BLaER1 (cell line): ENCODE measurements at regions not wholly inside any gene's neighbourhood (a gene's known extent, or its start where the extent isn't known, plus 50 kb on each side); places are given as distances from the start of the nearest gene placed in this dataset.

Experiments used
- H3K27ac ChIP-seq: shearing (Covaris generic); formaldehyde crosslinking; 2 replicates; pipeline ENCODE4 v1.8.1; 2022
- H3K27me3 ChIP-seq: shearing (Covaris generic); formaldehyde crosslinking; 2 replicates; pipeline ENCODE4 v1.8.1; 2022
- H3K36me3 ChIP-seq: shearing (Covaris generic); formaldehyde crosslinking; 2 replicates; pipeline ENCODE4 v1.8.1; 2022
- H3K4me1 ChIP-seq: shearing (Covaris generic); formaldehyde crosslinking; 2 replicates; pipeline ENCODE4 v1.8.1; 2022
- H3K4me2 ChIP-seq: shearing (Covaris generic); formaldehyde crosslinking; 2 replicates; pipeline ENCODE4 v1.8.1; 2022
- H3K4me3 ChIP-seq: shearing (Covaris generic); formaldehyde crosslinking; 2 replicates; pipeline ENCODE4 v1.8.1; 2022
- H3K9ac ChIP-seq: shearing (Covaris generic); formaldehyde crosslinking; 2 replicates; pipeline ENCODE4 v1.8.1; 2022
- H3K9me3 ChIP-seq: shearing (Covaris generic); formaldehyde crosslinking; 2 replicates; pipeline ENCODE4 v1.8.1; 2022
- H4K20me1 ChIP-seq: shearing (Covaris generic); formaldehyde crosslinking; 2 replicates; pipeline ENCODE4 v1.8.1; 2022
- Cebpa-rat ChIP-seq: shearing (Covaris generic); IDR thresholded peaks from 2 replicates; pipeline ENCODE4 v1.8.1; 2022

DNA sequence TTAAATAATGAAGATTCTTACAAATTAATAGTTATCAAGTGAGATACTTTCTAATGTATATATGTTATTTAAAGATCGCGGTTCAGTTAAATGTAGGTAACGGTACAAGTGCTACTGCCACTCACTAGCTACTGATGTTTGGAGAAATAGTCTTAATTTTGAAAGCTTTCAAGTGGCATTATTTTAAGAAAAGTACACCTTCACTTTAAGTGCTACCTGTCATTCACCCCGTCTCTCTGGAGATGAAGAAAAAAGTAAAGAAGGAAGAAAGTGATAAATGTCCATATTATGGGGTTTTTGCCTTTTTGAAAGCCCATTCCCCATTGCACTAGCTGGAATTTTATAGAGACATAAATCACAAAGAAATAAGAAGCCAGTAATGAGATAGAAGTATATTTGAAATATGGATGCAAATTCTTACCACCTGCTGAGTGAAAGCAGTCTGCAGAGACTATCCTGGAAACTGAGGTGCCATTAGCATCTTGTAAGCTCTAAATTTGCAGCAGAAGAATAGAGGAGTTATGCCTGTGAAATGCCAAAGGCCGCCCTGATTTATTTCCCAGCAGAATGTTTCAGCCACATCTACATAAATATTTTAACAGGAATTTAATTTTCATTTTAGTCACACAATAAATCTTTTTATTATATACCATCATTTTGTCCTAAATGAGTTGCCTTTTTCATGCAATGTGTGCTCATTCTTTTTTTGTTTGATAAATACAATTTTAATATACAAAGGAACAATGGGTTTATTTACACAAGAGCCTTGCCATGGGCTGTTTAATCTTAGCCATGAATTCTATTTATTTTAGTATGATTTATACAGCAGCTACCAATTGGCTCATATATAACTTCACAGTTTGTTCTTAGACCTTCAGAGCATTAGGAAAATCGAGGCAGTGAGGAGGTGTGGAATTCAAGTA is 489.9 kb upstream of the RAG2 start:
- Histone ChIP-seq H3K27ac (no peak overlapping the region), H3K4me1 (no peaks in the 10 kb centered on the region), H3K9me3 (no peaks in the 10 kb centered on the region), H3K9ac (no peak overlapping the region), H4K20me1 (no peaks in the 10 kb centered on the region), H3K27me3 (no peaks in the 10 kb centered on the region), H3K4me3 (no peak overlapping the region), H3K36me3 (no peaks in the 10 kb centered on the region), H3K4me2 (no peak overlapping the region)
- TF ChIP-seq Cebpa-rat = no peak

DNA sequence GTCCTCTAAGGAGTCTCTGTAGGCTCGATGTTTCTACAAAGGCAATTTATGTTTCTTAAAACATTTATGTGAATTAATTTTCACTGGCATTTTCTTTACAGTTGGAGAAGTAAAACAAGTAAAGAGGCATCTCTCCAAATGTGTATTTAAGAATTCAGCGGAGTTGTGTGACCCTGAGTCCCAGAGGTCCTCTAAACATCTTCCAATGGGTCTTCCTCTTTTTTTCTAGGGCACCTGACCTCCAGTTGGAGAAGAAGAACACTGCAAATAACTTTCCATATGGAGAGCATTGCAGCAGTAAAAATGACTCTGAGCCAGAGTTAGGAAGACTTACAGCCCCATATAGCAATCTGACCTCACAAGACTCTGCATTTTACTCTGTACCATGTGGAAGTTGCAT is 480.5 kb upstream of the RAG2 start:
- H3K9me3 ChIP-seq = no peaks in the 10 kb centered on the region
- no peaks in the 10 kb centered on the region for H3K4me1 ChIP-seq
- H3K27ac ChIP-seq = no peak overlapping the region
- H3K4me2 ChIP-seq = no peak overlapping the region
- no peak overlapping the region for H3K4me3 ChIP-seq
- no peaks in the 10 kb centered on the region for H3K27me3 ChIP-seq
- no peak for TF ChIP-seq Cebpa-rat
- no peaks in the 10 kb centered on the region for H4K20me1 ChIP-seq
- H3K36me3 ChIP-seq = no peaks in the 10 kb centered on the region
- H3K9ac ChIP-seq = no peak overlapping the region

DNA sequence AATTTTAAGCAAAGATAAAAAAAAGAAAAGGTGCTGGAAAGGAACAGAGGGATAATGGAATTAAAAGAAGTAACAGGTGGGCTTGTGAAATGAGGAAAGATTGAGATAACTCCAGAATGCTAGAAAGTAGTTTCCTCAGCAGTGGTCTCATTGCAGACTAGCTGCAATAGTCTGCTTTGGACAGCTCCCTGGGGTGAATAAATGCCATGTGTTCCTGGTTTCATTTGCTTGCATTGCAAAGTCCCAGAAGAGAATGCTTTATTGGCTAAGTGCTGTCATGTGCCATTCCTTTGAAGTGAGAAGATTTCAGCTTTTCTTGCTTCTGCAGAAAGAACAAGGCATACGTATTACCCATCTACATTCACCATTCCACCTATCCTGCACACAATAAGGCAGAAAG is 478.8 kb upstream of the RAG2 start:
- H3K36me3 ChIP-seq = no peaks in the 10 kb centered on the region
- TF ChIP-seq Cebpa-rat = no peak
- no peaks in the 10 kb centered on the region for H4K20me1 ChIP-seq
- no peaks in the 10 kb centered on the region for H3K4me1 ChIP-seq
- H3K9ac ChIP-seq = no peak overlapping the region
- H3K4me3 ChIP-seq = no peak overlapping the region
- no peak overlapping the region for H3K27ac ChIP-seq
- H3K4me2 ChIP-seq = no peak overlapping the region
- no peaks in the 10 kb centered on the region for H3K27me3 ChIP-seq
- H3K9me3 ChIP-seq = no peaks in the 10 kb centered on the region

DNA sequence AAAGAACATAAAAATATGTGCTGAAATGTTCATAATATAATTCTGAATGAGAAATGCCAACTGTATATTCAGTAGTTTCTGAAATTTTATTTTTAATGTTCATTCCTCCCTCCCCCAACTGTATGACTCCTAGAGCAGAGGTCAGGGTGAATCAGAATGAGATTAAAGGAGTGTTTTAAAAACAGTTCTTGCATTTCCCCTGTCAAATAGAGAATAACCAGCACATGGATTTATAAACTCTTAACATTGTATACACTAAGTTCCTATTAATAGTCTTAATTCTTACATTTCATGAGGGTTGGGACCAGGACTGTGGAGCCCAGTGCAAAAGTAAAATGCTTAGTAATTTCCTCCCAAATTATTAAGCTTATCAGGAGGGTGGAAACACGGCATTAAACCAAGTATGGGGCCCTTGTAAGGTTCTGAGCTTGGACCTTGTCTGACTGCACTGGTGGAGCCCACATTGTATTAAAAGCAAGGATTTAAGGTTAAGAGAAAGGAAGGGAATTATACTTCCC is 474.6 kb upstream of the RAG2 start:
- no peak for TF ChIP-seq Cebpa-rat
- no peaks in the 10 kb centered on the region for H3K36me3 ChIP-seq
- H3K9me3 ChIP-seq = no peaks in the 10 kb centered on the region
- H4K20me1 ChIP-seq = no peaks in the 10 kb centered on the region
- H3K9ac ChIP-seq = no peak overlapping the region
- no peaks in the 10 kb centered on the region for H3K27me3 ChIP-seq
- no peak overlapping the region for H3K4me2 ChIP-seq
- no peak overlapping the region for H3K27ac ChIP-seq
- H3K4me3 ChIP-seq = no peak overlapping the region
- no peaks in the 10 kb centered on the region for H3K4me1 ChIP-seq

DNA sequence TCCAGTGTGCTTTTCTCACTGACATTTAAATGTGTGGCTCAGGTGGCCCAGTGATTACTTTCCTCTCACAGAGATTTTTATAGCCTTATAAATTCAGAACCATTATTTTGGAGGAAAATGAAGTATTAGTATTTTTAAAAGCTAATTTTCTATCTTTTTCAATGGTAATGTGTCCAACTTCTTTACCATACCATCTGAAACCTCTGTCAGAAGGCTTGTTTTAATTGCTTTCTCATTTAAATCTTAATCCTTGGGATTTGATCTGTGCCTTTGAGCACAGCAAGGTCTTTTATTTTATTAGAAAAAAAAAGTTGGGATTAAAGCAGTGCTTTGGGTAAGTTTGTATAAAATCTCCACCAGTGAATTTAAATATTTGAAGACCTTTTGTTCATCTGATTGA is 452.3 kb upstream of the RAG2 start:
- no peak overlapping the region for H3K9ac ChIP-seq
- H3K36me3 ChIP-seq = no peaks in the 10 kb centered on the region
- H3K4me2 ChIP-seq = no peak overlapping the region
- no peaks in the 10 kb centered on the region for H3K27me3 ChIP-seq
- no peaks in the 10 kb centered on the region for H4K20me1 ChIP-seq
- H3K9me3 ChIP-seq = no peaks in the 10 kb centered on the region
- H3K27ac ChIP-seq = no peak overlapping the region
- no peak overlapping the region for H3K4me3 ChIP-seq
- no peak for TF ChIP-seq Cebpa-rat
- peaks cover 23% of the 10 kb centered on the region for H3K4me1 ChIP-seq

DNA sequence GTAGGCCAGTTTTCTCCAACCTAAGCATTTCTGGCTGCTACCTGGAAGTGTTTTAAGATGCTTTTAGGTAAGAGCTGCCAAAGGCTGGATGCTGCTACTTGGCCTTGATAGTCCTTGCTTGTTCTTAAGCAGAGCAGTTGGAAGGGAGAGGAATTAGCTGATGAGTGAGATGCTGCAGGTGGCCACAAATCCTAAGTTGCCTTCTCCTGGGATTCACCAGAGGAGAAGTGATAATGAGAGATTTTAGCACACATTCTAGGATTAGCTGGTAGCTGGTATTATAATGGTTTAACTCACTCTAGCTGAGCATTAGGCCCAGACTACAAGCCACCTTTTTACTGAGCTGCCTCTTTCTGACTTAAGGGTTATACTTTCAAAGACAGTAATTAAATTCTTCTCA is 442.9 kb upstream of the RAG2 start:
- no peaks in the 10 kb centered on the region for H3K9me3 ChIP-seq
- no peak overlapping the region for H3K4me2 ChIP-seq
- no peaks in the 10 kb centered on the region for H3K36me3 ChIP-seq
- H3K4me3 ChIP-seq = no peak overlapping the region
- peaks cover 40% of the 10 kb centered on the region for H3K4me1 ChIP-seq
- no peaks in the 10 kb centered on the region for H3K27me3 ChIP-seq
- no peak for TF ChIP-seq Cebpa-rat
- no peaks in the 10 kb centered on the region for H4K20me1 ChIP-seq
- no peak overlapping the region for H3K9ac ChIP-seq
- H3K27ac ChIP-seq = no peak overlapping the region

DNA sequence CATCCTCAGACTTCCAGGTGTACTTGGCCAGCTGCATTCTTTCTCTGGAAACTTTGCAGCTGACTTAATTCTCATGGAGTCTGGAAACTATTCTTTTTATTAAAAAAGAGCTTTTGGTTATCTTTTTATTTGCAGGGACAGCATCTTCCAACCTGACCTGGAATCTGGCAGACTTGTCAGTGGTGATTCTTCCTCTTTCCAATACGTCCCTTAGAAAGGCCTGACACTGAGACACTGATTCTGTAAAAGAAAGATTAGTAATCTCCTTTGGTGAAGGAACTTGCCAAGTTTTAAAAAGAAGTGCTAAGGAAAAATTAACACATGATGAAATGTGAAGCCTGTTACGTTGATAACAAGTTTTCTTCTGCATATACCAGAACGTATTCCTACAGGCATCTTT is 440.9 kb upstream of the RAG2 start:
- Histone ChIP-seq H3K9ac (no peak overlapping the region), H4K20me1 (no peaks in the 10 kb centered on the region)
- TF ChIP-seq Cebpa-rat = no peak

DNA sequence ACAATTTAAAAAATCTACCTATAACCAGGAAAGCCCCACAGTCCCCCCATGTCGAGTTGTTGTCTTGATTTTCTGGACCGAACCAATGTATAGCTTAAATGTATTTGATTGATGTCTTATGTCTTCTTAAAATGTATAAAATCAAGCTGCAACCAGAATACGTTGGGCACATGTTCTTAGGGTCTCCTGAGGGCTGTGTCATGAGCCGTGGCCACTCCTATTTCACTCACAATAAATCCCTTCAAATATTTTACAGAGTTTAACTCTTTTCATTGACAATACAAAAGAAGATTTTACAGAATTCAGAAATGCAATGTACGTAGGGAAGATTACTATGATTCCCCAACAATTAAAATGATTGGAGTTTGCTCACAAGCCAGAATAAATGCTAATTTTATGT is 428.7 kb upstream of the RAG2 start:
- H3K4me2 ChIP-seq = no peak overlapping the region
- no peaks in the 10 kb centered on the region for H3K36me3 ChIP-seq
- H3K4me1 ChIP-seq = no peaks in the 10 kb centered on the region
- no peaks in the 10 kb centered on the region for H3K27me3 ChIP-seq
- no peak overlapping the region for H3K4me3 ChIP-seq
- no peak overlapping the region for H3K9ac ChIP-seq
- H4K20me1 ChIP-seq = no peaks in the 10 kb centered on the region
- H3K27ac ChIP-seq = no peak overlapping the region
- peaks cover 10% of the 10 kb centered on the region for H3K9me3 ChIP-seq
- no peak for TF ChIP-seq Cebpa-rat

More for the DNA sequence above, 440.9 kb upstream of the RAG2 start:
- Histone ChIP-seq H3K36me3 (no peaks in the 10 kb centered on the region), H3K4me1 (peaks cover 20% of the 10 kb centered on the region), H3K4me2 (no peak overlapping the region), H3K27ac (no peak overlapping the region), H3K9me3 (no peaks in the 10 kb centered on the region), H3K27me3 (no peaks in the 10 kb centered on the region), H3K4me3 (no peak overlapping the region)

DNA sequence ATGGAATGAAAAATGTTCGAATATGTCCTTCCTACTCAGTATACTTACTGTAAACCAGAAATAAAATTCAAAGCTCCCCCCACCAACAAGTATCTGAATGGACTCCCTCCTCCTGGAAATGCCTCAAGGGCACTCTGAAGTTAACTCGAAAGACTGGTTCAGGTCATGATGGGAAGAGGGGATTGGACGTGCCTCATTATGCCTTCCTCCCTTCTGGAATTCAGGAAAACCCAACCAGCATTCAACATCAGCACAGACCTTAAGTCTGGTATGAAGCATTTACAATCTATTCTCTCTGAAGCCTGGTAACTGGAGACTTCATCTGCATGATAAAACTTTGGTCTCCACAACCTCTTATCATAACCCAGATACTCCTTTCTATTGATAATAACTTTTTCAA is 428.3 kb upstream of the RAG2 start:
- peaks cover 7% of the 10 kb centered on the region for H3K9me3 ChIP-seq
- no peak for TF ChIP-seq Cebpa-rat
- H4K20me1 ChIP-seq = no peaks in the 10 kb centered on the region
- H3K4me3 ChIP-seq = no peak overlapping the region
- H3K27me3 ChIP-seq = no peaks in the 10 kb centered on the region
- no peaks in the 10 kb centered on the region for H3K36me3 ChIP-seq
- no peak overlapping the region for H3K27ac ChIP-seq
- H3K4me2 ChIP-seq = no peak overlapping the region
- no peak overlapping the region for H3K9ac ChIP-seq
- H3K4me1 ChIP-seq = no peaks in the 10 kb centered on the region

DNA sequence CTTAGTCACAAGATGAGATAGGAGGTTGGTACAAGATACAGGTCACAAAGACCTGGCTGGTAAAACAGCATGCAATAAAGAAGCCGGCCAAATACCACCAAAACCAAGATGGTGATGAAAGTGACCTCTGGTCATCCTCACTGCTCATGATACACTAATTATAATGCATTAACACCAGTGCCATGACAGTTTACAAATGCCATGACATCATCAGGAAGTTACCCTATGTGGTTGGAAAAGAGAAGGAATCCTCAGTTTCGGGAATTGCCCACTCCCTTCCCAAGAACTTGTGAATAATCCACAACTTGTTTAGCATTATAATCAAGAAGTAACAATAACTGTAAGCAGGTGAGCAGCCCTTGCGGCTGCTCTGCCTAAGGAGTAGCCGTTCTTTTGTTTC is 408.5 kb upstream of the RAG2 start:
- no peak for TF ChIP-seq Cebpa-rat
- no peaks in the 10 kb centered on the region for H3K4me1 ChIP-seq
- no peak overlapping the region for H3K9ac ChIP-seq
- H3K4me3 ChIP-seq = no peak overlapping the region
- no peaks in the 10 kb centered on the region for H3K27me3 ChIP-seq
- no peaks in the 10 kb centered on the region for H3K9me3 ChIP-seq
- no peaks in the 10 kb centered on the region for H3K36me3 ChIP-seq
- H4K20me1 ChIP-seq = no peaks in the 10 kb centered on the region
- no peak overlapping the region for H3K4me2 ChIP-seq
- H3K27ac ChIP-seq = no peak overlapping the region
